ENCODE measurements at regions not wholly inside any gene's neighbourhood (a gene's known extent, or its start where the extent isn't known, plus 50 kb on each side); places are given as distances from the start of the nearest gene placed in this dataset.

GRCh38 chr15:46467041-46467440 is 832.2 kb downstream of the SQOR start:
- TF ChIP-seq CTCF (IDR thresholded peaks at IDR 0.05), result no peak
- no peak for TF ChIP-seq POLR2A (IDR thresholded peaks at IDR 0.05)

Measured in esophagus squamous epithelium (tissue), 4 donors.